ENCODE measurements at regions not wholly inside any gene's neighbourhood (a gene's known extent, or its start where the extent isn't known, plus 50 kb on each side); places are given as distances from the start of the nearest gene placed in this dataset.

DNA sequence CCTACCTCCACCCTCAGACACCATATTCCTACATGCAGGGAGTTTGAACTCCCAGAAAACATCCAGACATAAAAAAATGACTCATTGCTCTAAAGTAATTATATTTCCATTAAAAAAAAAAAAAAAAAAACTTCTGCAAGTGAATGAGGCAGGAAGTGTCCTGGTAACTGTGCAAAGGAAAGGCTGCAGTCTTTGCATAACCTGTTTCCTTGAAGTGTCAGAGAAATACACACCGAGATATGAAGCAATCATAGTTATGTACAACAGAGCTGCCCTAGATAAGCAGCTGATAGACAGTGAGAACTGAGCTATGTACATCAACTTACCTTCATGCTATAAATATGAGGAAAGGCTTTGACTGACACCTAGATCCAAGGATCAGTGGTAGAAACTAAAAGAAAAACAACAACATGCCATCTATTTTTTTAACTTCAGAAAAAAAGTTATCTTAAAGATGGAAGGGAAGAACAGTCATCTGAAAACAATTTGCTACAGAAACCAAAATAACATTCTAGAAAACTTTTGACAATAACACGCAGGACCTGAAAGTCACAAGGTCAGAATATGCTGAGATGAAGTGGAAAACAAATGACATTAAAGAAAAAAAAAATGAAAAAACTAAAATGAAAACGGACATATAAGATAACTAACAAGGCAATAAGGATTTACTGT is 263.2 kb downstream of the SEC23A start:
- DNase-seq: no peak

DNA sequence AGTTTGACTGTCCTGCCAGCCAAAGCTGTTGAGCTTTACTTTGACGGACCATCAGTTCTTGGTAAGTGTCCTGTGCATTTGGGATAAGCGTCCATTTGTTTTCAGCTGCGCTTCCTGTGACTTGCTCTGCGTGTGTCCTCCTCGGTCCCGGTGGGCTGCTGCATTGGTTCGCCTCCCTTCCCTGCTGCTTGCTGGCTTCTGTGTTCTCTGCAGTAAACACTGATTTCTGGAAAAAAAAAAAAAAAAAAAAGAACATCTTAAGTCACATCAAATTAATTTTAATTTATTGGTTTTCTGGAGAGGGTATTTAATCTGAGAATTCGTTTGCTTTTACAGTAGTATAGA is 264.1 kb downstream of the SEC23A start:
- DNase-seq: no peak

DNA sequence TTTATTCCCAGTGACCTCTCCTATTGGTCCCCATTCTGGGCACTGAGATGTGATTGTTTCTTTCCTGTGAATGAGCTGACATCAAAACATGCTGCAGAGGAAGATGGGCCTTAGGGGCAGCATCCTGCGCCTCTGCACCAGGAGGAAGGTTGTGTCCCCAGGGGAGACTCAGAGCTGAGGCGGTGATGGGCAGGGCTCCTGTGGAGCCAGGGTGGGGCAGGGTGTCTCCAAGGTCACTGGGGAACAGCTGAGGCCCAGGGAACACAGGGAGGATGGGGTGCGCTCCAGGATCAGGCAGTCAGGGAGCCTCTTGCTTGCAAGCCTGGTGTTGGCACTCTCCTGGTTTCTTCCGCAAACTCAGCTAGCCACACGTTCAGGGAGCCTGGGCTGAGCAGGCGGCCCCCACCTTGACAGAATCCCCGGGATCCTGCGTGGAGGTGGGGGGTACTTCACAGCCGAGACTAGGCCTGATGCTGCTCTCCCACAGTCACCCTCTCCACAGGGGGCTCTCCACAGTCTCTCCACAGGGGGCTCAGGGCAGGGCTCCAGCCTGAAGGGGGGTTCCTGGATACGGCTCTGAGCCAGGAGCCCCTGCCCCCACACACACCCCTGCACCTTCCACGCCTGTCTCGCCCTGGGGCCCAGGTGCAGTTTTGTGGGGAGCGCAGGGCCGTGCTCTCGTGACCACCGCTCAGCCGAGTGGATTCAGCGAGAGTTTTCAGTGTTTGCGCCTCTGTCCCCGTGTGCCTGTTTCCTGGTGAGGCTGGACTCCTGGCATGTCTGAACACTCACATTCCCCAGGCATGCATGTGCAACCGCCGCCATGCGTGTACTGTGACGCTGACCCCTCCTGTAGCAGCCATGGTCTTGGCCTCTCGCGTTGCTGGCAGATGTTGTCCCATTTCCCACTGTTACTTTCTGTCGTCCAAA is 264.7 kb downstream of the SEC23A start:
- no peak for DNase-seq

DNA sequence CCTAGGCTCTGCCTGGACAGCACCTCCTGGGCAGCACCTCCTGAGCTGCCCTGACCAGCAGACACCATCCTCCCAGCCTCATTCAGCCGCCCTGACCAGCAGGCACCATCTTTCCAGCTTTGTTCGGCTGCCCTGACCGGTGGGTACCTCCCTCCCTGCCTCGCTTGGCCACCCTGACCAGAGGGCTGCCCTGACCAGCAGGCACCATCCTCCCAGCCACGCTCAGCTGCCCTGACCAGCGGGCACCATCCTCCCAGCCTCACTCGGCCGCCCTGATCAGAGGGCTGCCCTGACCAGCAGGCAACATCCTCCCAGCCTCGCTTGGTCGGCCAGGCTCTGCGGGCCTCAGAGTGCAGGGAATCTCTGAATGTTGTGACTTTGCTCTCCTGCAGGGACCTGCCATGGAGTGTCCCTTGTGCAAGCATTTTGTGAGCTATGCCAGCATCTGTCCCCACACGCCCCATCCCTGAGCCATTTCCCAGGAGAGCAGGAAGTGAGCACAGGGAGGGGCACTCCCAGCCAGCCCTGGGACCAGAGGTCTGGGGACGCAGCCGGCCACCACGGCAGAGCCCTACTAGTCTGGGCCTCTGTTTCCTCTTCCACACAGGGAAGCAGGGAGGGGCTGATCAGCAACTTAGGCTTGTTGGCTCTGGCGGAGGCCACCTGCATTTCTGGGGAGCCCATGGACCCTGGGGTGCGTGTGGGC is 265.5 kb downstream of the SEC23A start:
- DNase-seq: no peak

DNA sequence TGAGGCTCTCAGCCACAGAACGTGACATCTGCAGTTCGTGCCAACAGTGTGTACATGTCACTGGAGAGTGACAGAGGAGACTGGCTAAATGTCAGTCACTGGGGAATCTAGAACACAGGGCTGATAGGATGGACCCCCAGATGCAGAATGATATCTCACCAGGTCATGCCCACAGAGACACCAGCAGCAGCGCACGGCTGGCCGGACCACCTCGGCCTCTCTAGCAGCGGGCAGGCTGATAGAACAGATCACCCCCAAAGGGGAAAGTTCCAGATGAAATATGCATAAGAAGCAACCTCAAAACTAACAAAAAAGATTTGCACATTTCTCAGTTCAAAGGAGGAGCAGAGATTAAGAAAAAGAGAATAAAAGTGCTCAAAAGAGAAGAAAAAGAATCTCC is 266.5 kb downstream of the SEC23A start:
- DNase-seq: no peak

DNA sequence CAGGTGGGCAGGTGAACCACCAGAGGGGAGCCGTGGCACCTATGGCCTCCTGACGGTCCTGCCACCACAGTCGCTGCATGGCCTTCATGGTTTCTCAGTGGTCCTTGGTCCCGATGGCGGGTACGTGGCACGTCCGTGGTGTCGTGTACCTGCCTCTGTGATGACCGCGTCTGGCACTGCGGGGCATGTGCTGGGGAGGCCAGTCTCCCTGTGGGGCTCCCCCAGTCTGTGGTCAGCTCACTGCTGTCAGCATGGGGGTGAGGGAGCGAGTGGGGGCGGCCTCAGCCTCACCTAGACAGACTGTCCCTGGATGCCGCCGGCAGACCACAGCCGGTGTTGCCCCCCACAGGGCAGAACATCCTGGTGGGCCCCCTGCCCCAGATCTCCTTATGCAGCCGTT is 267.2 kb downstream of the SEC23A start:
- no peak for DNase-seq

DNA sequence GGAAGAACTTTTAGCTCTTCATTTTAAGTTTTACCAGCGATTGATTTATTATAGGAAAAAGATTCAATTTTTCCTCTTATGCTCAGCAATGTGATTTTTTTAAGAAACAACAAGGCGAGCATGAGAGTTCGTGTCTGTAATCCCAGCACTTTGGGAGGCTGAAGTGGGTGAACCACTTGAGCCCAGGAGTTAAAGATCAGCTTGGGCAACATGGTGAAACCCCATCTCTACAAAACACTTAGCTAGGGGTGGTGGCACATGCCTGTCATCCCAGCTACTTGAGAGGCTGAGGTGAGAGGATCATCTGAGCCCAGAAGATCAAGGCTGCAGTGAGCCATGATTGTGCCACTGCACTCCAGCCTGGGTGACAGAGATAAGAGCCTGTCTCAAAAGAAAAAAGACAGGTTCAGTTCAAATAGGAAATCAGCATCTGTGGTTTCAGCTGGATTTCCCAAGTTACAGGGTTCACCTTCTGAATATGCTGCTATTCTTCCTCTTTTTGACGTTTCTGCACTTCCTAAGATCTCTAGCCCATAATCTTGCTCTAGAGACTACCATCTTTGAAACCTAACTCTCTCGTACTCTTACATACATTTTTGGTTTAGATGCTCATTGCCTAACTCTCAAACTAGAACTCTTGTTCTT is 274.7 kb downstream of the SEC23A start:
- DNase-seq: no peak

DNA sequence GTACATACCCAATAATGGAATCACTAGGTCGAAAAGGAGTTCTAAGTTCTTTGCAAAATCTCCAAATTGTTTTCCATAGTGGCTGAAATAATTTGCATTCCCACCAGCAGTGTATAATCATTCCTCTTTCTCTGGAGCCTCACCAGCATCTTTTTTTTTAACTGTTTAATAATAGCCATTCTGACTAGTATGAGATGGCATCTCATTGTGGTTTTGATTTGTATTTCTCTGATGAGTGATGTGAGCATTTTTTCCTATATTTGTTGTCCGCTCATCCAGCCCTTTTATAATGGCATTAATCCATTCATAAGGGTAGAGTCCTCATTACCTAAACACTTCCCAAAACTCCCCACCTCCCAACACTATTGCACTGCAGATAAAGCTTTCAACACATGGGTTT is 278.3 kb downstream of the SEC23A start:
- no peak for DNase-seq

DNA sequence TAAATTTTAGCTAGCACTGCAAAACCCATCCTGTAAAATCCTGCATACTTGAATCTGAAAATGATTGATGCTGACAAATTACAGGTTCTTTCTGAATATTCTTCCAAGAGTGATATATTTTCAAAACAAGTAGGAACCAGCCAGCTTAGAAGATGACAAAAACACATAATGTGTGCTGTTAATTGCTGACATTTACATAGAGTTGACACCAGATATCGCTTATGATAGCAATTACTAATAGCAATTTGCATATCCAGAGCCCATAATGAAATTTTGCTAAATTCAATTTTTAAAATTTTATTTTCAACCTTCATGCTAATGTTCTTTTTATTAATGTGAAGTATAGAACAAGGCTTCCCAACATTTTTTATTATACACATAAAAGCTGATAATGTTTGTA is 284.5 kb downstream of the SEC23A start:
- DNase-seq: no peak

DNA sequence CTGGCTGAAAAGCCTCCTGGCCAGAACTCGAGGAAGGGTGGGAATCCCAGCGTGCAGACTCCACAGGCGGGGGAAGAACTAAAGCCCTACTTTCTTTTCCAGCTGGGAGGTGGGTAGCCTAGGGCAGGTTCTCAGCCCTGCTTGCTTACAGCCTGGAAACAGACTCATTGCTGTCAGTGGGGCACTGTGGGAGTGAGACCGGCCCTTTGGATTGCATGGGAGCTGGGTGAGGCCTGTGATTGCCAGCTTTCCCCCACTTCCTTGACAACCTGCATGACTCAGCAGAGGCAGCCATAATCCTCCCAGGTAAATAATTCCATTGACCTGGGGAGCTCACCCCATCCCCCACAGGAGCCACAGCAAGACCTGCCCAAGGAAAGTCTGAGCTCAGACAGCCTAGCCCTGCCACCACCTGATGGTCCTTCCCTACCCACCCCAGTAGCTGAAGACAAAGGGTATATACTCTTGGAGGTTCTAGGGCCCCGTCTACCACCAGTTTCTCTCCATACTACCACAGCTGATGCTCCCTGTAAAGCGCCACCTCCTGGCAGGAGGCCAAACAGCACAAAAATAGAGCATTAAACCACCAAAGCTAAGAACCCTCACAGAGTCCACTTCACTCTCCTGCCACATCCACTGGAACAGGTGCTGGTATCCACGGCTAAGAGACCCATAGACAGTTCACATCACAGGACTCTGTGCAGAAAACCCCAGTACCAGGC is 294.1 kb downstream of the SEC23A start:
- DNase-seq: no peak

DNA sequence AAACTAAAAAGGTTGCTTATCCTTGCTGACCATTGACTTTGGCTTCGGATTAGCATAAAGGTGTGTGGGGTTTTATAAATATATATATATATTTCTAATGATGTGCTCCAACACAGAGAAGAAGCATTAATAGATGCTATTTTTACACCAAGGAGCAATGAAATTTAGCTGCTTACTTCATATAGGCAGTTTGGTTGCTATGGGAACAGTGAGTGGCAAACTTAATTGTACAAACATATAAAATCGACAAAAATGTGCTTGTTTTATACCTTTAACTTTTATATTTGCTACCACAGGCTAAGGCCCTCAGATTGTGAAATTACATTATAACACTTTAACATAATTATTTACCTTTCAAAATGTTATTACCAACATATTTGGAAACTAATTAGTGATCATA is 303.4 kb downstream of the SEC23A start:
- DNase-seq: no peak

DNA sequence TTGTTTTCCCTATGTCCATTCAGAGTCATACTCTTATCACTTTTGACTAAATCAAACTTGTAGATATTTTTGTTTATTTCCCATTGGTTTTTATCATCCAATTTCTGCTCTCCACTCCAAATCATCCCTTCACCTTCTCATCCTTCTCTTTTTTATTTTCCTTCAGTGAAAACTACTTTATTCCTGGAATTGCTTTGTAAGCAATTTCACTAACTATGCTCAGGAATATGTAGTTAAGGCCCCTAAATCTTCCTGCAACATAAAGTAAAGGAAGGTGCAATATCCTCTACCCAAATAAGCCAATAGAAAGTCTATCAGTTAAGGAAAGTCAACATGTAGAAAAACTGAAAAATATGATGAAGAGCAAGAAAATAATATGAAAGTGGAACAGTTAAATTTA is 308.4 kb downstream of the SEC23A start:
- DNase-seq: no peak

DNA sequence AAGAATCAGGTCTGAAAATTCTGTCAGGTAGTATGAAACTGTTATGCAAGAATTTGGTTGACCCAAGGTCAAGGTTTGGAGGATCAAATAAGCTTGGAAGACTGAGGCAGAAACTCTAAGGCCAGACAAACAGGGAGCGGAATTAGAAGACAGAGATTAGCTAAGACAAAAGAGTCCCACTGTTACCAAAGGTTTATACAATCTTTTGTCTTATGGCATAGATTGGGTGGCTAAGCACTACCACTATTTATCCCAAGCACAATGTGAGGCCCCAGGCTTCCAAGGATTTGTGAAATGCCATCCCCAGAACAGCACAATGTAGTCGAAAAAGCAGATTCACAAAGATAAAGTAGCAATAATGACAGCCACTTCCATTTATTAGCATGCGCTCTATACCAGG is 311.2 kb downstream of the SEC23A start:
- no peak for DNase-seq

DNA sequence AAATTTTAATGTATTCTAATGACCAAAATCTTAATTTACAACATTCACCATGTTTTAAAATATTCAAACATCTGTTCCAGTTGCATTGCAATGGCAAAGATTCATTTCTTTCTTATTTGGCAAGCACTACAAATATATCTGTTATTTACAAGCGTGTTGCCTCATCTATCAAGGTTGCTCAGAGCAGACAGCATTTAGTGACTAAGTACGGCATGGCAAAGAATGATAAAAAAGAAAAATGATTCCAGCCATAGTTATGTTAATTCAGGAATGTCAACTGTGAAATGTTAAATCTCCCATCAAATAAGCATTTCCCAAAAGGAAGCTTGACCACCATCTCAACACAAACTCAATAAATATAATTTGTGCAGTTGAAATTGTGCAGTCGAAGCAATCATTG is 312.1 kb downstream of the SEC23A start:
- DNase-seq: no peak

DNA sequence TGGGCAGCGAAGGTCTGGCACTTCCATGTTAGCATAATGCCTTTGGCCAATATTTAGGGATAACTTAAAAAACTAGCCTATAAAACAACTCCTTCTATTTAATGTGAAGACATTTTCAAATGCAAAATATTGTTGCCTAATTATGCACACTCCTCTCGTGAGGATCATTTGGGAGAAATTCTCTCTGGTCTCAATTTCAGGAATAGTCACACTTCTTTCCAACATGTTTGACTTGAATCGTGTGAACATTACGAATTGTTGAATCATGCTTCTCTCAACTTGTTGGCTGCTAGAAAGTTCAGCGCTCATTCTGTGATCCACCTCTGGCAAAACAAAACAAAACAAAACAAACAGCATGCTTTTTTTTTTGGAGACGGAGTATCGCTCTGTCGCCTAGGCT is 313.2 kb downstream of the SEC23A start:
- no peak for DNase-seq

DNA sequence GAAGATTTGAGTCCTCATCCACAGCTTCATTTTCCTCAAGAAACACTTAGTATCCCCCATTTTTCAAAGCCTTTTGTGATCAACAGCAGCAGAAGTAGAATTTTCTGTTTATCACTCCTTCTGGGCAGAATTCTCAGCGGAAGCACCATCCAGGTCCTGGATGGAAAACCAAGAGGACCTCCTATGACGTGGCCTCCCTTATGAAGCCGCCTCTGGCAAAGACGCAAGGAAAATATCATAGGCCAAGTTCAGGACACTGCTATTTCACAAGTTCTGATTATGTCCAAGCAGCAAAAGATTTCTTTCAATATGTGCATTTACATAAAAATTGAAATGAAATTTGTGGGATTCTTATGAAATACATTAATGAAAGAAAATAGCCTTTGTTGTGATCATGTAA is 315.0 kb downstream of the SEC23A start:
- DNase-seq: no peak

DNA sequence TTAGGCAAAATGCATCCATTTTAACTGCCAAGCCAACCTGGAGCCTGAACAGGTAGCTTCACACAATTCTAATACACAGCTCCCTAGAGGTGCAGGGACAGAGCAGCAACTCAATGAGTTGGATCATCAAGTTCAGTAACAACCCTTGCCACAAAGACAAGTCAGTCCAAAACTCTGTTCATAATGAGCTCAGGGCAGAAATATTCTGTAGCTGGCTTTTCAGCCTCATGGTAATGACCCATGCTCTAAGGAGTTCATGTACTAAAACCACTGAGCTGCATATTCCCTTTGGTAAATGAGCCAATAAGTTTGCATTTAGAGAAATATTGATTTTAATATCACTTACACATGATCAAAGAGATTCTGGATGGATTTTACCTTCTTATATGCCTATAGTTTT is 316.1 kb downstream of the SEC23A start:
- no peak for DNase-seq

DNA sequence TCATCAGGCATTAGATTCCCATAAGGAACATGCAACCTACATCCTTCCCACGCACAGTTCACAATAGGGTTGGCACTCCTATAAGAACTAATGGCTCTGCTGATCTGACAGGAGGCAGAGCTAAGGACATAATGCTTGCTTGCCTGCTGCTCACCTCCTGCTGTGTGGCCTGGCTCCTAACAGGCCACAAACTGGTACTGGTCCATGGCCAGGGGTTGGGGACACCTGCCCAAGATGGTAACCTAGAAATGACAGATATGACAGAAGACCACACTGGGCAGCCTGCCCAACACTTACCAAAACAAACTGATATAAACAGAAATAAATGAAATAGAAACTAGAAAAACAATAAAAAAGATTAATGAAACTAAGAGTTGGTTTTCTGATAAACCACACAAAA is 325.6 kb downstream of the SEC23A start:
- DNase-seq: no peak

DNA sequence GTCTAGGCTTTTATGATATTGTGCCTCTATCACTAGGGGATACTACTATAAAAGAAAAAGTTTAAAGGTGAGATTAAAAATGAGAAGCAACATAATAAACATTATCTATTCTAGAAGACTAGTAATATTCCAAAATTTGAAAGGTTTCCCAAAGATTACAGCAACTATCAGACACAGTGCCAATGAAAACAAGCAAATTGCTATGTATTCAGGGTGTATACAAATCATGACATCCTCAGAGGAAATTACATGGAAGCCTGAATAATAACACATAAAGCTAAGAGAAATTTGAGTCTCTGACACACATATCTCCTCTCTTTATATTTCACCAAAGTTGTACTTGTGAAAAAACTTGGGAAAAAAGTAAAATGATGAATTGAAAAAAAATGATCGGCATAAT is 327.0 kb downstream of the SEC23A start:
- no peak for DNase-seq

DNA sequence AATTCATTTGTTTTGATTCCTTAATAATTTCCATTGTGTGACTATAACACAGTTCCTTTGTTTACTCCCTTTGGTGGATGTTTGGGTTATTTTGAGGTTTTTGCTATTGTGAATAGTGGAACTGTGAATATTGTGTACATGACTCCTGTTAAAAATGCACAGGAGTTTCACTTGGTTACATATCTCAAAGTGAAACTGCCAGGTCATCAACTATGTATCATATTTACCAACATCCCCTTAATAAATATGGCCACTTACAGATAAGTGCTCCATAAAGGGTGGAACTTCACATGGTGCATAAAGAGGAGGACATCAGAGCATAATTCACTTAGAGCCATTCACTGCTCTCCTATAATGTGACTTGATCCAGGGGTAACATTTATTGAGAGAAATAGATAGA is 328.9 kb downstream of the SEC23A start:
- DNase-seq: no peak

DNA sequence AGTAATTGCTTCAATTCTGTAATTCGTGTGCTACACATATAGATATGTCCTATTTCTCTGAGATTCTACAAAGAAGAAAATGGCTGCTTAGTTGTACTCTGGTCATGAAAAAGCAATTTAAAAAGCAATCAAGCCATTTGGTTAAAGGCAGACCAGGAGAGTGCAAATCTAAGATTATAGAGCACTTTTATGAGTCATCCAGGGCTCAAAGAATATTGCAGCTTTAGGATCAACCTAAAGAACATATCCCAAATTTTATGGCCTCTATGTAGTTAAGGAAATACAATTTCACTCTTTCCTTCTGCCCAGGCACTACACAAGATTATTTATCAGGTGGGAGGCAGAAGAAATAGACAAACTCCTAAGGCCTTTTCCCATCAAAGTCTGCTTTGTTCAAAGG is 332.8 kb downstream of the SEC23A start:
- DNase-seq: no peak

DNA sequence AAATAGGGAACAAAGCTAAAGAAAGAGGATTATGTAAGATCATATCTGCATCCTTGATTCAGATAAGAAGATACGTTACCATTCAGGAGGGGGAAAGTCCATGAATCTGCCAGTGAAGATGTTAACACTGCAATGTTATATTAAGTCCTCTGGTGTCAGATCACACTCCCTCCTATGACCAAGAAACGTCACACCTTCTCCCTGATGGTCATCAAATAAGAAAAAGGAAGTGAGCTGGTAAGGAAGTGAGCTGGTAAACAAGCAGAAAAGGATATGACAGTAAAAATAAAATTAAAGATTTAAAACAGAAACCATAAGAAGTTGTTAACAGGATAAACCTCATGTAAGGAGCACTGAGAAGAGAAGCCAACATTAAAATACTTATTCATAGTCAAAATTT is 340.2 kb downstream of the SEC23A start:
- DNase-seq: no peak

DNA sequence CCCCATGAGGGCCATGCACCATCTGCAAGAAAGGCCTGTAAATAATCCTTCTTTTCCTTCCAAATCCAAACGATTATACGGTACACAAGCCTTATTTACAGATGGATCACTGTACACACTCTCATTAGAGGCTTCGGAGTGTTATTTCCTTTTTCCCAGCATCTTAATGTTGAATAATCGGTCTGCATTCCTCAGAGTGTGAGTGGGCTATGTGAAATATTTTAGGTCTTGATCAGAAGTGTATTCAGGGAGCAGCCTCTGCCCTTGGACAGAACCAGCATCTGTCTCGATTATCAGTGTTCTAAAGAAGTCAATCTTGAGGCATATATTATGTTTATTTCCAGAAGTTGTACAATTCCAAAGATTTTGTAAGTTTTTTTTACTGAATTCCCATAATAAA is 340.6 kb downstream of the SEC23A start:
- DNase-seq: no peak
